Activated CD4-positive, alpha-beta T cell treated with anti-CD3 and anti-CD28 coated beads, Interleukin-2, amount 50 U/mL, for 16 hours (primary cell): ENCODE measurements at regions not wholly inside any gene's neighbourhood (a gene's known extent, or its start where the extent isn't known, plus 50 kb on each side); places are given as distances from the start of the nearest gene placed in this dataset.

Experiments
- DNase-seq: peaks from one replicate; pipeline ENCODE4 v3.0.0-alpha.2; 2020

- DNase-seq: no peak
Observed at GRCh38 chr4:89541998-89542397, 234.4 kb upstream of the GPRIN3 start.

DNA sequence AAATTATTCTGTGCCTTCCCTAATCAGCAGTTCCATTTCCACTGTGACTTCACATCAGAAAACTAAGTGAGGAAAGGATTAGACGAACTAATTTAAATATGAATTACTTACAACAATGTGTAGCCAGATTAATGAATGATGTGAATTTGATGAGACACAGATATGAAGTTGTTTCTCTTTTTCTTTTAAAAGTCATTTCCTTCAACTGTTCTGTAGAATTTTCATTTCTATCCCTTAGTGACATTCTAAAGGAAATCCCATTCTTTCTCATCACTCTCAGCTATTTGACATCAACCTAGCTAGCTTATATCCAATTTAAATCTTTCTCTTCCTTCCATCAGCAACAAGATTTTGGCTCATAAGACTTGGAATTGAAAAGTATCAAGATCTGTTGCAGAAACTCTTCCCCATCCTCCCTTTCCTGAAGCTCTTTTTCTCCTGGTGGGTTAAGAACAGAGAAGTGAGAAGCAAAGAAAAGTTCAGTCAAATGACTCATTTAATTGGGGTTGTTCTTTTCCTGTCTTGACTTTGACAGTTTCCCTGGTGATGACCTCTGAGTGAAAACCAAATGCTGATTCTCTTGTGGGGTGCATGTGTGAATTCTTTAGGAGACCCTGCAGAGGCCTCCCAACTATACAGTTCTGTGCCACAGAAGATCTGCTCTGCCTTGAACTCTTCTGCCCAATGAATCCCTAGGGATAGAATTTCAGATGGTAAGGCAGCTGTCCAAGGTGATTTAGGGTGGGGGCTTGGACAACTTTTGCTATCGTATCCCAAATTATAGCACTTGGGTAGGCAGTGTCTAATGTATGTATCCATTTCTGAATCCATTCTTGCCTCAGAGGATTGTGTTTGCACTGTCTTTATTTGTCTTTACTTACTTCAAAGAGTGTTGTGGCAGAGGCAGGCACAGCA is 232.5 kb upstream of the GPRIN3 start:
- peak; percentile 37 for DNase-seq

DNA sequence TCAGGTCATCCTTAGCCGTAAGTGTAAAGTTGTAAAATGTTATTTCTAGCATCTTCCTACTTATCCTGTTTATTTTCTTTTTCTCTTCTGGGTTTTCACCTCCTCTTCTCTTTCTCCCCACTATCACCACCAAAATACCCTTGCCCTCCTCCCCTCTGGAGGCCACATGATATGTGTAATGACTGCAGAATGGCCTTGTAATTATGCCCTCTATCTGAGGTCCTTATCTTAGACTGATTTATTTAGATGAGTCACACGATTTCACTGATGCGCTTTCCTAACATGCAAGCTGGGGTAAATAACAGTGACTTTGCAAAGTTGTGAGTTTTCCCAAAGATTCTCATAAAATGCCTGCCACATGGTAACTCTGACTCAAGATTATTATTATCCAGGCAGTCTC is 231.8 kb upstream of the GPRIN3 start:
- no peak for DNase-seq

DNA sequence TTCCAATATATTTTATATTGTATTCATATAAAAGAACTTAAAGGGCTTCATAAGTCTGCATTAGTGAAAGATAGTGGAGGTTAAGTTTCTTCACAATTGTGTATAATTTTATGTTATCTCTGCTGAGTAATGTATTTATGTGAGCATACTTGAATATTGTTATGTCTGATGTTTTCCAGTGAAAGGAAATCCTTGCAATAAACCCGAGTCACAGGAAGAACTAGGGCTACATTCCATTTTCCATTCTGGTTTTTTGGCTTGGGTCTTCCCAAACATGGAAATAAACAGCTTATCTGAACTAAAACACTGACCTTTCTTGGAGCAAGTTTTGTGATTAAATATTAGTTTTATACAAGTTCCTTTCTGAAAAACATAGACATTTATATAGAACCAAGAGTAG is 231.3 kb upstream of the GPRIN3 start:
- no peak for DNase-seq

DNA sequence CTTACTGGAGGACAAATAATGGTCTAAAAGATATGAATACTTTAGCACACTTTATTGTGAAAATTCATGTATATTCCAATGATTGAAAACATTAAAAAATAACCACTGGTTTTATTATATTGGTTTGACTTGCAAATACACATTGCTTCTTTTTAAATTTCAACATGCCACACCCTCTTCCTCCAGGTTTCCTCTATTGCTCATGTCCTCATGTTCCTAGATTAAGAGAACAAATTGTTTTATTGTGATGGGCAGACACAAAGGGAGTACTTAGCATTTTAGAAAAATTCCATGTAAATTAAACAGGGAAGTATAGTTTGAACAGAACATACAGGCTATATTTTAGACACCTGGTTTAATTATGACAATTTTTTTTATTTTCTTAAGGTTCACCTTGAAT is 230.6 kb upstream of the GPRIN3 start:
- DNase-seq: no peak

DNA sequence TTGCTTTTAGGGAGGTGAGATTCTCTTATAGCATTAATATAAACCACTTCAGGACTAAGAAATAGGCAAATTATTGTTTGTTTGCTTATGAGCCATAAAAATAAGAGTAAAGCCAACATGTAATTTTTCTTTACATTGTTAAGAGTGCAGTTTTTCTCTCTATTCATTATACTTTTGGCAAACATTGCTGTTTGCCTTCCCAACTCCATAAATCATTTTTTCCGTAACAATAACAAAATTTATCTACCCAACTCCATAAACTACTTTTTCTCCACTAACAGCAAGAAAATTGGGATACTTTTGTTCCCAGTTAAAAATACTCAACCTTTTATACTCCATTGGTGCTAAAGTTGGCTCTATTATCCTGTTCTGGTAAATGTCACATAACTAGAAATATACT is 229.7 kb upstream of the GPRIN3 start:
- DNase-seq: no peak

GRCh38 chr4:89535251-89535650 is 227.7 kb upstream of the GPRIN3 start:
- DNase-seq: no peak

- DNase-seq: no peak
Observed at GRCh38 chr4:89534356-89534755, 226.8 kb upstream of the GPRIN3 start.

- no peak for DNase-seq
Observed at GRCh38 chr4:89531932-89532640, 224.5 kb upstream of the GPRIN3 start.

- DNase-seq: no peak
Observed at GRCh38 chr4:89528526-89529133, 221.0 kb upstream of the GPRIN3 start.

GRCh38 chr4:89521826-89522225 is 214.2 kb upstream of the GPRIN3 start:
- no peak for DNase-seq

GRCh38 chr4:89519771-89520320 is 212.2 kb upstream of the GPRIN3 start:
- no peak for DNase-seq

DNA sequence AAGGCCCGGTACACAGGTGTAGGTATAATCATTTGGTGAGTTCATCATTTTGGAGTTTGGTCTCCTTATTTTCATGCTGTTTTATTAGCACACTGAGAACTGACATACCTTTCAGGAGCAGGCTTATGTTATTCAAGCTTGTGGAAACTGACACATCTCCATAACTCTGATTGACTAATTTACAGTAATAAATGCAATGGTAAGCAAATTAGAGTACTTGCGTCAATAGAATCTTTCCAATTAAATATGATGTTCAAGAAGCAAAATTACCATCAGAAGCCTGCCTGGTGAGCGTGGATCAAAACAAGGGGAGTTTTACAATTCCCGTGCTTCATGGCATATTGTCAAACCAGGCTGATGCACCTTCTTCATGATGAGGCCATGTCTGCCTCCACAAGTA is 210.7 kb upstream of the GPRIN3 start:
- no peak for DNase-seq

GRCh38 chr4:89514811-89515210 is 207.2 kb upstream of the GPRIN3 start:
- DNase-seq: no peak

- no peak for DNase-seq
Observed at GRCh38 chr4:89511776-89512175, 204.2 kb upstream of the GPRIN3 start.

GRCh38 chr4:89509708-89510281 is 202.2 kb upstream of the GPRIN3 start:
- peak; percentile 75 for DNase-seq

DNA sequence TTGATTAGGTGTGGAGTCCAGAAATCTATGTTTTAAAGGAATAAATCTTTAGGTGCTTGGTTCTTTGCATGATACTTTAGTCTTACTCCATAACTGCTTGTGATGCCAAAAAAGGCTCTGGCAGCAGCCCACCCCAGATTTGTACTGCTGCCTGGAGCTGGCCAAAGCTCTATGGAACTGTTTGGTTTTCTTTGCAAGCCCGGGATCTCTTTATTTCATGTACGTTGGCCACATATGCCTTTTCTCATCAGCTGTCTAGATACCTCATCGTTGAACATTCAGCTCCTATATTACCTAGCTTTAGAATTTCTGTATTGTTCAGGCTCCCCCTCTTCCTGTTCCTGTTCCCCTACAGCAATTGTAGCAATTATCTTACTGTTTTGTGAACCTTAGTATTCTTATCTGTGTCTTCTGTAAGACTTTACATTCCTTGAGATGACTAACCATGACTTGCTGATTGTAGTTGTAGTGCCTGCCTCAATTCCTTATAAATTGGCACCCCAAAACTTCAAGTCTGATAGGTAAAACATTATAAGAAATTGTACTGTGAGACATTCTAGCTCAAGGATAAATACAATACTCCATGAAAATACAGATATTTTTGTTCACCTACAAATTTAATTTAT is 199.4 kb upstream of the GPRIN3 start:
- DNase-seq: no peak

DNA sequence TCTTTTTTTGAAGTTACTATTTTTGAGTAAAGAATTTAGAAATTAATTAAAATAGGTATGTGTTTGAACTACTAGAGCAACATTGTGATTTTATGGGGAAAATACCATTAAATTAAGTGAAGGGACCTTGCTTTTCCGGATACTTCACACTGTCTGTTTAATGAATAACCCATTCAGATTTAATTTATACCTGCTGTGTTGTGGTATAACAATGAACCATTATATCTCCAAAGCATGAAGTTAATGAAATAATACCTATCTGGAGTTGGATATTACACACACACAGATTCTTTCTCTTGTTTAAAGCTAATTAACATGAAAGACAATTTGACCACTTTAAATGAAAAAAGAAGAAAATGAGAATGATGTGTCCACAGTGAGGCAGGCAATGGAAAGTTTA is 195.0 kb upstream of the GPRIN3 start:
- no peak for DNase-seq

- DNase-seq: no peak
Observed at GRCh38 chr4:89497517-89498308, 190.1 kb upstream of the GPRIN3 start.

DNA sequence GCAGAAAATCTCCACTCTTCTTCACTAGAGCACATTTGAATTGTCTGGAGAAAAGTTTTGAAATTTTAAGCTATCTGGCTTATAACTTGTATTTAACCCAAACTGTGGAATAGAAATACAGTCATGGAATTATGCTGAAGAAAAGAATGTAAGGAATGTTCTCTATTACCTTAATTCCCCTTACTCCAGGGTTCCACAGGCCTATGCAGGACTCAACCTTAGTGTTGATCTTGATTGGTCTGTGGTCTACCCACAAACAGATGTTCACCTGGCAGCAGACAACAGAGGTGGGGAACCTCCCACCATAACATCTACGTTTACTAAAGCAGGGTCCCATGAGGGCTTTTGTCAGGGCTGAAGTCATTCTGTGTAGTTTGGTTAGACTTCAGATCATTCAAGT is 189.3 kb upstream of the GPRIN3 start:
- no peak for DNase-seq

GRCh38 chr4:89493367-89493766 is 185.8 kb upstream of the GPRIN3 start:
- no peak for DNase-seq

DNA sequence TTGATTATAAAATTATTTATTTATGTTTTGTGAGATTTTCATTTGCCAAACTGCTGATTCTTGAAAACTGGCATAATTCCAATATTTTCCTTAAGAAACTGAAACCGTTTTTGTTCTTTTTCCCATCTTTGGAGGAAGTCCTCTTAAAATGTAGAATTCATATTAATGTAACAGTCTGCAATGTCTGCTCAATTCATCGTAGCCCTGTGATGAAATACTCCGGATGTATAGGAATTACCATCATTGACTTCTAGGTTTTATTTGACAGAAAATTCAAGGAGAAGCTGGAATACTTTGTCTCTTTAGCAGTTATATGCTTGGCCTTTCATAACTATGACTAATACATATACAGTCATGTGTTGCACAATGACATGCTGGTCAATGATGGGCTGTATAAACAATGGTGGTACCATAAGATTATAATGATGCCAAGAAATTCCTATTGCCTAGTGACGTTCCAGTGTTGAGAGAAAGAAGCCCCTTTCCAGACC is 185.0 kb upstream of the GPRIN3 start:
- DNase-seq: no peak
